ENCODE measurements at regions not wholly inside any gene's neighbourhood (a gene's known extent, or its start where the extent isn't known, plus 50 kb on each side); places are given as distances from the start of the nearest gene placed in this dataset.
"Not testable (repeated sequence)": the region's sequence is repeated elsewhere in the genome, so short reads cannot be mapped to it uniquely, and the experiment has no call there.

- DNase-seq (ENCODE audit: low read depth), result no peak
- in situ Hi-C loops (cut with HindIII; ENCODE audit: low pct_unique_long_range_greater_than_20kb, low sequenced_read_pairs), result no loop called here
Observed at GRCh38 chr5:91256142-91256524, 127.0 kb downstream of the ARRDC3 start.

GRCh38 chr5:91255396-91256141 lies 127.5 kb downstream of the ARRDC3 start:
- peak; percentile 25 for DNase-seq (ENCODE audit: low read depth)
- in situ Hi-C loops (cut with HindIII; ENCODE audit: low pct_unique_long_range_greater_than_20kb, low sequenced_read_pairs), result no loop called here

- in situ Hi-C loops (cut with HindIII; ENCODE audit: low pct_unique_long_range_greater_than_20kb, low sequenced_read_pairs), result no loop called here
- no peak for DNase-seq (ENCODE audit: low read depth)
Observed at GRCh38 chr5:91252916-91253315, 130.2 kb downstream of the ARRDC3 start.

- DNase-seq (ENCODE audit: low read depth), result no peak
- in situ Hi-C loops (cut with HindIII; ENCODE audit: low pct_unique_long_range_greater_than_20kb, low sequenced_read_pairs), result no loop called here
Observed at GRCh38 chr5:91245871-91246270, 137.2 kb downstream of the ARRDC3 start.

- no peak for DNase-seq (ENCODE audit: low read depth)
- in situ Hi-C loops (cut with HindIII; ENCODE audit: low pct_unique_long_range_greater_than_20kb, low sequenced_read_pairs), result no loop called here
Observed at GRCh38 chr5:91245074-91245452, 138.1 kb downstream of the ARRDC3 start.

- no peak for DNase-seq (ENCODE audit: low read depth)
- in situ Hi-C loops (cut with HindIII; ENCODE audit: low pct_unique_long_range_greater_than_20kb, low sequenced_read_pairs), result no loop called here
Observed at GRCh38 chr5:91244380-91245073, 138.6 kb downstream of the ARRDC3 start.

GRCh38 chr5:91243852-91244251 lies 139.3 kb downstream of the ARRDC3 start:
- no peak for DNase-seq (ENCODE audit: low read depth)
- in situ Hi-C loops (cut with HindIII; ENCODE audit: low pct_unique_long_range_greater_than_20kb, low sequenced_read_pairs), result no loop called here

- in situ Hi-C loops (cut with HindIII; ENCODE audit: low pct_unique_long_range_greater_than_20kb, low sequenced_read_pairs), result no loop called here
- no peak for DNase-seq (ENCODE audit: low read depth)
Observed at GRCh38 chr5:91243286-91243685, 139.8 kb downstream of the ARRDC3 start.

- in situ Hi-C loops (cut with HindIII; ENCODE audit: low pct_unique_long_range_greater_than_20kb, low sequenced_read_pairs); DNase-seq (ENCODE audit: low read depth): not testable (repeated sequence)
Observed at GRCh38 chr5:91241460-91241859, 141.7 kb downstream of the ARRDC3 start.

- no peak for DNase-seq (ENCODE audit: low read depth)
- in situ Hi-C loops (cut with HindIII; ENCODE audit: low pct_unique_long_range_greater_than_20kb, low sequenced_read_pairs), result no loop called here
Observed at GRCh38 chr5:91240175-91240574, 142.9 kb downstream of the ARRDC3 start.

- DNase-seq (ENCODE audit: low read depth), result no peak
- in situ Hi-C loops (cut with HindIII; ENCODE audit: low pct_unique_long_range_greater_than_20kb, low sequenced_read_pairs), result no loop called here
Observed at GRCh38 chr5:91235271-91235694, 147.8 kb downstream of the ARRDC3 start.

GRCh38 chr5:91232523-91232922 lies 150.6 kb downstream of the ARRDC3 start:
- in situ Hi-C loops (cut with HindIII; ENCODE audit: low pct_unique_long_range_greater_than_20kb, low sequenced_read_pairs), result no loop called here

GRCh38 chr5:91229031-91229727 lies 153.9 kb downstream of the ARRDC3 start:
- in situ Hi-C loops (cut with HindIII; ENCODE audit: low pct_unique_long_range_greater_than_20kb, low sequenced_read_pairs), result no loop called here

More at GRCh38 chr5:91232523-91232922, 150.6 kb downstream of the ARRDC3 start:
- no peak for DNase-seq (ENCODE audit: low read depth)

GRCh38 chr5:91228188-91228587 lies 154.9 kb downstream of the ARRDC3 start:
- in situ Hi-C loops (cut with HindIII; ENCODE audit: low pct_unique_long_range_greater_than_20kb, low sequenced_read_pairs), result no loop called here
- no peak for DNase-seq (ENCODE audit: low read depth)

More at GRCh38 chr5:91229031-91229727, 153.9 kb downstream of the ARRDC3 start:
- DNase-seq (ENCODE audit: low read depth), result no peak

- in situ Hi-C loops (cut with HindIII; ENCODE audit: low pct_unique_long_range_greater_than_20kb, low sequenced_read_pairs), result no loop called here
- peak; percentile 45 for DNase-seq (ENCODE audit: low read depth)
Observed at GRCh38 chr5:91225848-91226686, 157.1 kb downstream of the ARRDC3 start.

GRCh38 chr5:91224969-91225368 lies 158.1 kb downstream of the ARRDC3 start:
- no peak for DNase-seq (ENCODE audit: low read depth)
- in situ Hi-C loops (cut with HindIII; ENCODE audit: low pct_unique_long_range_greater_than_20kb, low sequenced_read_pairs), result no loop called here

GRCh38 chr5:91224456-91224855 lies 158.7 kb downstream of the ARRDC3 start:
- in situ Hi-C loops (cut with HindIII; ENCODE audit: low pct_unique_long_range_greater_than_20kb, low sequenced_read_pairs), result no loop called here
- DNase-seq (ENCODE audit: low read depth), result no peak

GRCh38 chr5:91223886-91224285 lies 159.2 kb downstream of the ARRDC3 start:
- DNase-seq (ENCODE audit: low read depth), result peak; percentile 49

More at GRCh38 chr5:91223886-91224285, 159.2 kb downstream of the ARRDC3 start:
- in situ Hi-C loops (cut with HindIII; ENCODE audit: low pct_unique_long_range_greater_than_20kb, low sequenced_read_pairs), result no loop called here

Data from Caki2 (cell line).